MG63 (cell line): ENCODE measurements at regions not wholly inside any gene's neighbourhood (a gene's known extent, or its start where the extent isn't known, plus 50 kb on each side); places are given as distances from the start of the nearest gene placed in this dataset.
"Not testable (repeated sequence)": the region's sequence is repeated elsewhere in the genome, so short reads cannot be mapped to it uniquely, and the experiment has no call there.

Experiments
- DNase-seq: peaks from one replicate; pipeline ENCODE4 v3.0.0-alpha.2; 2020
- H3K27me3 ChIP-seq: fragments of 250-450 bp; sonication (Bioruptor Pico); 2 replicates; pipeline ENCODE4 v1.5.1; 2020; ENCODE audit warnings: mild to moderate bottlenecking, moderate library complexity
- H3K36me3 ChIP-seq: fragments of 250-450 bp; sonication (Bioruptor Pico); 2 replicates; pipeline ENCODE4 v1.5.1; 2020; ENCODE audit warnings: mild to moderate bottlenecking, moderate library complexity
- H3K4me3 ChIP-seq: fragments of 250-450 bp; sonication (Bioruptor Pico); 2 replicates; pipeline ENCODE4 v1.5.1; 2020; ENCODE audit warnings: mild to moderate bottlenecking, moderate library complexity
- H3K9me3 ChIP-seq: fragments of 250-450 bp; sonication (Bioruptor Pico); 2 replicates; pipeline ENCODE4 v1.5.1; 2020; ENCODE audit warnings: mild to moderate bottlenecking, moderate library complexity

GRCh38 chr15:84360902-84361301, 125.3 kb downstream of the GOLGA6L4 start:
- DNase-seq, H3K27me3 ChIP-seq, H3K9me3 ChIP-seq, H3K36me3 ChIP-seq, H3K4me3 ChIP-seq: not testable (repeated sequence)

- DNase-seq, H3K27me3 ChIP-seq, H3K9me3 ChIP-seq, H3K36me3 ChIP-seq, H3K4me3 ChIP-seq: not testable (repeated sequence)
Observed at GRCh38 chr15:84384421-84384820, 148.8 kb downstream of the GOLGA6L4 start.

GRCh38 chr15:84387086-84387485, 151.5 kb downstream of the GOLGA6L4 start:
- Histone ChIP-seq H3K36me3 (no peaks in the 10 kb centered on the region), H3K9me3 (no peaks in the 10 kb centered on the region), H3K4me3 (no peak overlapping the region), H3K27me3 (peaks cover 4% of the 10 kb centered on the region; the same call in 1 of the 2 replicates)
- no peak for DNase-seq

GRCh38 chr15:84388201-84388600, 152.6 kb downstream of the GOLGA6L4 start:
- H3K9me3 ChIP-seq, H3K36me3 ChIP-seq: not testable (repeated sequence)

GRCh38 chr15:84388638-84389037, 153.1 kb downstream of the GOLGA6L4 start:
- not testable (repeated sequence) for H3K27me3 ChIP-seq, H3K36me3 ChIP-seq, DNase-seq, H3K4me3 ChIP-seq, H3K9me3 ChIP-seq

More at GRCh38 chr15:84388201-84388600, 152.6 kb downstream of the GOLGA6L4 start:
- not testable (repeated sequence) for DNase-seq, H3K27me3 ChIP-seq, H3K4me3 ChIP-seq

- H3K9me3 ChIP-seq, H3K36me3 ChIP-seq, H3K27me3 ChIP-seq, DNase-seq, H3K4me3 ChIP-seq: not testable (repeated sequence)
Observed at GRCh38 chr15:84390324-84390723, 154.8 kb downstream of the GOLGA6L4 start.

- H3K36me3 ChIP-seq = no peaks in the 10 kb centered on the region
- H3K9me3 ChIP-seq = no peaks in the 10 kb centered on the region
- H3K27me3 ChIP-seq = no peaks in the 10 kb centered on the region
- no peak overlapping the region for H3K4me3 ChIP-seq
- DNase-seq = no peak
Observed at GRCh38 chr15:84391191-84391590, 155.6 kb downstream of the GOLGA6L4 start.

- H3K9me3 ChIP-seq, H3K27me3 ChIP-seq, DNase-seq, H3K36me3 ChIP-seq, H3K4me3 ChIP-seq: not testable (repeated sequence)
Observed at GRCh38 chr15:84392020-84392419, 156.4 kb downstream of the GOLGA6L4 start.

- not testable (repeated sequence) for DNase-seq, H3K27me3 ChIP-seq, H3K36me3 ChIP-seq
Observed at GRCh38 chr15:84393386-84393936, 157.9 kb downstream of the GOLGA6L4 start.

GRCh38 chr15:84393966-84394365, 158.4 kb downstream of the GOLGA6L4 start:
- not testable (repeated sequence) for H3K36me3 ChIP-seq, H3K9me3 ChIP-seq, DNase-seq, H3K27me3 ChIP-seq, H3K4me3 ChIP-seq

More at GRCh38 chr15:84393386-84393936, 157.9 kb downstream of the GOLGA6L4 start:
- not testable (repeated sequence) for H3K9me3 ChIP-seq, H3K4me3 ChIP-seq

- H3K36me3 ChIP-seq, DNase-seq, H3K27me3 ChIP-seq, H3K4me3 ChIP-seq, H3K9me3 ChIP-seq: not testable (repeated sequence)
Observed at GRCh38 chr15:84395384-84395783, 159.8 kb downstream of the GOLGA6L4 start.

GRCh38 chr15:84395881-84396280, 160.3 kb downstream of the GOLGA6L4 start:
- H3K27me3 ChIP-seq, H3K36me3 ChIP-seq, H3K4me3 ChIP-seq, H3K9me3 ChIP-seq, DNase-seq: not testable (repeated sequence)

- H3K36me3 ChIP-seq, H3K4me3 ChIP-seq, H3K27me3 ChIP-seq, H3K9me3 ChIP-seq, DNase-seq: not testable (repeated sequence)
Observed at GRCh38 chr15:84397066-84397465, 161.5 kb downstream of the GOLGA6L4 start.

- not testable (repeated sequence) for H3K27me3 ChIP-seq, H3K4me3 ChIP-seq, H3K9me3 ChIP-seq, DNase-seq, H3K36me3 ChIP-seq
Observed at GRCh38 chr15:84398087-84398486, 162.5 kb downstream of the GOLGA6L4 start.

- Histone ChIP-seq H3K4me3 (no peak overlapping the region), H3K9me3 (no peaks in the 10 kb centered on the region), H3K27me3 (no peaks in the 10 kb centered on the region), H3K36me3 (no peaks in the 10 kb centered on the region)
- DNase-seq = no peak
Observed at GRCh38 chr15:84398763-84399701, 163.5 kb downstream of the GOLGA6L4 start.

GRCh38 chr15:84400017-84400740, 164.6 kb downstream of the GOLGA6L4 start:
- no peaks in the 10 kb centered on the region for H3K9me3 ChIP-seq
- no peak for DNase-seq
- H3K36me3 ChIP-seq = no peaks in the 10 kb centered on the region
- no peaks in the 10 kb centered on the region for H3K27me3 ChIP-seq
- H3K4me3 ChIP-seq = no peak overlapping the region

- Histone ChIP-seq H3K9me3 (no peaks in the 10 kb centered on the region), H3K27me3 (no peaks in the 10 kb centered on the region), H3K36me3 (no peaks in the 10 kb centered on the region), H3K4me3 (no peak overlapping the region)
- DNase-seq = no peak
Observed at GRCh38 chr15:84400820-84401219, 165.2 kb downstream of the GOLGA6L4 start.
